H9 (cell line): ENCODE measurements at regions not wholly inside any gene's neighbourhood (a gene's known extent, or its start where the extent isn't known, plus 50 kb on each side); places are given as distances from the start of the nearest gene placed in this dataset.

Source experiments
- DNase-seq: peaks from one replicate; pipeline ENCODE4 v3.0.0-alpha.2; 2017
- H2AFZ ChIP-seq: one replicate; pipeline ENCODE4 v1.6.1; 2013; ENCODE audit warnings: mild to moderate bottlenecking, low read length, control low read depth, moderate library complexity
- H2AK5ac ChIP-seq: 2 replicates; pipeline ENCODE4 v1.6.1; 2013; ENCODE audit warnings: low read length, control low read depth, mixed read lengths; ENCODE audit not compliant: insufficient read length
- H2BK120ac ChIP-seq: one replicate; pipeline ENCODE4 v1.6.1; 2013; ENCODE audit warnings: low read depth, mild to moderate bottlenecking, low read length, control low read depth, inconsistent platforms; ENCODE audit not compliant: poor library complexity, severe bottlenecking
- H2BK12ac ChIP-seq: 2 replicates; pipeline ENCODE4 v1.6.1; 2013; ENCODE audit warnings: low read length, control low read depth, mixed read lengths, low read depth; ENCODE audit not compliant: insufficient read length
- H2BK15ac ChIP-seq: 2 replicates; pipeline ENCODE4 v1.6.1; 2013; ENCODE audit warnings: low read depth, low read length, control low read depth
- H2BK20ac ChIP-seq: one replicate; pipeline ENCODE4 v1.6.1; 2013; ENCODE audit warnings: low read depth, mild to moderate bottlenecking, low read length, control low read depth, inconsistent platforms; ENCODE audit not compliant: poor library complexity, severe bottlenecking
- H2BK5ac ChIP-seq: 2 replicates; pipeline ENCODE4 v1.6.1; 2013; ENCODE audit warnings: low read length, control low read depth, mixed read lengths; ENCODE audit not compliant: insufficient read length
- H3K14ac ChIP-seq: 2 replicates; pipeline ENCODE4 v1.6.1; 2013; ENCODE audit warnings: low read length, control low read depth; ENCODE audit not compliant: insufficient read depth
- H3K18ac ChIP-seq: 2 replicates; pipeline ENCODE4 v1.6.1; 2013; ENCODE audit warnings: low read depth, mild to moderate bottlenecking, mixed read lengths, low read length, control low read depth; ENCODE audit not compliant: insufficient read length
- H3K23ac ChIP-seq: 2 replicates; pipeline ENCODE4 v1.6.1; 2013; ENCODE audit warnings: low read length, control low read depth, mixed read lengths, low read depth; ENCODE audit not compliant: insufficient read length
- H3K23me2 ChIP-seq: 2 replicates; pipeline ENCODE4 v1.6.1; 2013; ENCODE audit warnings: low read depth, mild to moderate bottlenecking, mixed read lengths, low read length, control low read depth; ENCODE audit not compliant: insufficient read length, poor library complexity, severe bottlenecking
- H3K27ac ChIP-seq: 2 replicates; pipeline ENCODE4 v1.5.1; 2013; ENCODE audit warnings: low read length, control low read depth, mixed read lengths, low read depth; ENCODE audit not compliant: insufficient read length
- H3K27me3 ChIP-seq: 2 replicates; pipeline ENCODE4 v1.6.1; 2013; ENCODE audit warnings: low read length, control low read depth, inconsistent platforms; ENCODE audit not compliant: insufficient read depth
- H3K4ac ChIP-seq: 2 replicates; pipeline ENCODE4 v1.6.1; 2013; ENCODE audit warnings: low read depth, mild to moderate bottlenecking, control low read depth, inconsistent platforms, low read length, moderate library complexity
- H3K4me1 ChIP-seq: 2 replicates; pipeline ENCODE4 v1.6.1; 2013; ENCODE audit warnings: low read length, control low read depth, inconsistent platforms; ENCODE audit not compliant: insufficient read depth
- H3K4me2 ChIP-seq: 2 replicates; pipeline ENCODE4 v1.6.1; 2013; ENCODE audit warnings: low read length, control low read depth, mixed read lengths; ENCODE audit not compliant: insufficient read length, insufficient read depth
- H3K56ac ChIP-seq: 2 replicates; pipeline ENCODE4 v1.6.1; 2013; ENCODE audit warnings: low read depth, mild to moderate bottlenecking, mixed read lengths, low read length, control low read depth; ENCODE audit not compliant: insufficient read length
- H3K79me1 ChIP-seq: 2 replicates; pipeline ENCODE4 v1.6.1; 2013; ENCODE audit warnings: low read depth, mild to moderate bottlenecking, moderate library complexity, low read length, control low read depth, inconsistent platforms; ENCODE audit not compliant: insufficient read depth, poor library complexity, severe bottlenecking
- H3K79me2 ChIP-seq: 2 replicates; pipeline ENCODE4 v1.6.1; 2013; ENCODE audit warnings: low read length, control low read depth, inconsistent platforms; ENCODE audit not compliant: insufficient read depth
- H3K9ac ChIP-seq: 2 replicates; pipeline ENCODE4 v1.6.1; 2013; ENCODE audit warnings: low read length, control low read depth, mixed read lengths; ENCODE audit not compliant: insufficient read length; ENCODE audit errors: extremely low read depth
- H3K9me3 ChIP-seq: one replicate; pipeline ENCODE4 v1.6.1; 2013; ENCODE audit warnings: low read depth, low read length, inconsistent platforms; ENCODE audit not compliant: control insufficient read depth
- H3T11ph ChIP-seq: one replicate; pipeline ENCODE4 v1.6.1; 2013; ENCODE audit warnings: mild to moderate bottlenecking, low read length, control low read depth, inconsistent platforms
- H4K20me1 ChIP-seq: one replicate; pipeline ENCODE4 v1.6.1; 2013; ENCODE audit not compliant: control insufficient read depth, insufficient read length, insufficient read depth
- H4K5ac ChIP-seq: 2 replicates; pipeline ENCODE4 v1.6.1; 2013; ENCODE audit warnings: low read depth, mild to moderate bottlenecking, mixed read lengths, low read length, control low read depth; ENCODE audit not compliant: insufficient read length
- H4K8ac ChIP-seq: replicated peaks from 2 replicates; pipeline ENCODE4 v1.6.1; 2013; ENCODE audit warnings: low read length, control low read depth, mixed read lengths, low read depth; ENCODE audit not compliant: insufficient read length
- H4K91ac ChIP-seq: 2 replicates; pipeline ENCODE4 v1.6.1; 2013; ENCODE audit warnings: low read depth, mild to moderate bottlenecking, moderate library complexity, mixed read lengths, low read length, control low read depth; ENCODE audit not compliant: insufficient read length
- H3K27ac Mint-ChIP-seq, 3 experiments: 2 replicates in 2 of 3; 3 replicates in 1 of 3; pipeline ENCODE4 v1.8.0; 2020 to 2021; ENCODE audit warnings: mixed read lengths in 3 of 3, mild to moderate bottlenecking in 1 of 3, moderate library complexity in 1 of 3
- H3K27me3 Mint-ChIP-seq: 2 replicates; pipeline ENCODE4 v1.8.0; 2021; ENCODE audit warnings: low read depth, mild to moderate bottlenecking, moderate library complexity, mixed read lengths
- H3K36me3 Mint-ChIP-seq, 3 experiments: 2 replicates in 2 of 3; 3 replicates in 1 of 3; pipeline ENCODE4 v1.8.0; 2020 to 2021; ENCODE audit warnings: low read depth in 3 of 3, mixed read lengths in 3 of 3; ENCODE audit not compliant: insufficient read depth in 1 of 3
- H3K4me1 Mint-ChIP-seq, 2 experiments: 2 replicates each; pipeline ENCODE4 v1.8.0; 2020; ENCODE audit warnings: mixed read lengths in 2 of 2
- H3K4me3 Mint-ChIP-seq, 2 experiments: 2 replicates in 1 of 2; 3 replicates in 1 of 2; pipeline ENCODE4 v1.8.0; 2020 to 2021; ENCODE audit warnings: mild to moderate bottlenecking in 2 of 2, mixed read lengths in 2 of 2, moderate library complexity in 1 of 2
- H3K9me3 Mint-ChIP-seq, 2 experiments: 2 replicates in 1 of 2; 3 replicates in 1 of 2; pipeline ENCODE4 v1.8.0; 2020; ENCODE audit warnings: mild to moderate bottlenecking in 2 of 2, mixed read lengths in 2 of 2, moderate library complexity in 1 of 2
- CTCF ChIP-seq: fragments of 200-600 bp; sonication (generic); conservative IDR thresholded peaks from 3 replicates; pipeline ENCODE4 v1.8.0; 2021; ENCODE audit warnings: antibody characterized with exemption, mild to moderate bottlenecking
- WGBS: extraction: QIAGEN DNeasy Blood & Tissue Kit; methylation state at CpG from one replicate; pipeline ENCODE4 v1.1.7; 2013; ENCODE audit warnings: missing lambda C conversion rate, low lambda C conversion rate, mixed read lengths; ENCODE audit not compliant: insufficient read length; ENCODE audit errors: extremely low coverage; 5-methylcytosine and 5-hydroxymethylcytosine counted together

- no peak for DNase-seq
- TF ChIP-seq CTCF = no peak
- H3K4me3 Mint-ChIP-seq = no peak overlapping the region
These were observed 79.5 kb upstream of the TCF21 start for GRCh38 chr6:133809406-133809805.

More at GRCh38 chr6:133809406-133809805, 79.5 kb upstream of the TCF21 start:
- H4K5ac ChIP-seq = no peak overlapping the region
- no peaks in the 10 kb centered on the region for H3K79me2 ChIP-seq
- H3K4me2 ChIP-seq = no peak overlapping the region
- no CpG with 5 or more reads among the region's 1 CpG for WGBS
- H2BK15ac ChIP-seq = no peak overlapping the region
- no peak overlapping the region for H2AFZ ChIP-seq
- no peak overlapping the region for H3K4ac ChIP-seq
- no peaks in the 10 kb centered on the region for H3K23me2 ChIP-seq
- Mint-ChIP-seq H3K36me3 (peaks cover 0 to 15% (median 4%) of the 10 kb centered on the region in 3 experiments; a peak in 2 of 7 replicates), H3K4me1 (no peaks in the 10 kb centered on the region), H3K9me3 (peaks cover 8 to 12% of the 10 kb centered on the region in 2 experiments; a peak in 4 of 5 replicates), H3K27me3 (no peaks in the 10 kb centered on the region), H3K27ac (no peak overlapping the region)
- no peak overlapping the region for H2BK12ac ChIP-seq
- H2BK5ac ChIP-seq = no peak overlapping the region
- no peak overlapping the region for H4K91ac ChIP-seq
- no peak overlapping the region for H3K27ac ChIP-seq
- no peaks in the 10 kb centered on the region for H3K27me3 ChIP-seq
- no peak overlapping the region for H3K56ac ChIP-seq
- H3K9me3 ChIP-seq = peaks cover 6% of the 10 kb centered on the region
- H2AK5ac ChIP-seq = no peak overlapping the region
- no peak overlapping the region for H2BK120ac ChIP-seq
- H4K20me1 ChIP-seq = no peaks in the 10 kb centered on the region
- no peak overlapping the region for H2BK20ac ChIP-seq
- H4K8ac ChIP-seq = no peak overlapping the region
- no peaks in the 10 kb centered on the region for H3K4me1 ChIP-seq
- no peak overlapping the region for H3K23ac ChIP-seq
- no peak overlapping the region for H3T11ph ChIP-seq
- no peak overlapping the region for H3K14ac ChIP-seq
- H3K18ac ChIP-seq = no peak overlapping the region
- H3K79me1 ChIP-seq = no peaks in the 10 kb centered on the region
- H3K9ac ChIP-seq = no peak overlapping the region
